ENCODE measurements at regions not wholly inside any gene's neighbourhood (a gene's known extent, or its start where the extent isn't known, plus 50 kb on each side); places are given as distances from the start of the nearest gene placed in this dataset.

DNA sequence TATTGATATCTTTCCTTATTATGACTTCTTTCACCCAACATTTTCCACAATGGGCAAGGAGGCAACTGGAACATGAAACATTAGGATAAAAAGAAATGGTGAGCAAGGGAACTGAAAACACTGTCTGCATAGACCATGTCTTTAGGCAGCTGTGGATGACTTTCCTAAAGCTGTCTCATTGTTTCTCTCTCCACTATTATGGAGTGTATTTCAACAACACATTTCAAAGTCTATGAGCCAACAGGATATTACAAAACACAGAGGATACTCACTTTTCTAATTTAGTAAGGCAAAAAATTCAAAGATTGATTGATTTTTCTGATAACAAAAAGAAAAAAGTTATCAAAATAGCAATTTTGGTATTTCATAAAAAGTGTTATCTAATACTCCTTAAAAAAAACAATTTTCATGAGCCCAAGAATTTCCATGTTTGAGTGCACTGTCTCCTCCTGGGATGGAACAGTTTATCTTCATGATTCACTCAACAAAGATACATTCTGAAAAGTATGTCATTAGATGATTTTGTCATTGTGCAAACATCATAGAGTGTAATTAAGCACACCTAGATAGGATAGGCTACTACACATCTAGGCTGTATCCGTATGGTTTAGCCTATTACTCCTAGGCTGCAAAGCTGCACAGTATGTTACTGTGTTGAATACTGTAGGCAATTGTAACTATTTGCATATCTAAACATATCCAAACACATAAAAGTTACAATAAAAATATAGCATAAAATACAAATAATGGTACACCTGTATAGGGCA is 1568.4 kb downstream of the SLITRK5 start:
- FAIRE-seq: no peak

DNA sequence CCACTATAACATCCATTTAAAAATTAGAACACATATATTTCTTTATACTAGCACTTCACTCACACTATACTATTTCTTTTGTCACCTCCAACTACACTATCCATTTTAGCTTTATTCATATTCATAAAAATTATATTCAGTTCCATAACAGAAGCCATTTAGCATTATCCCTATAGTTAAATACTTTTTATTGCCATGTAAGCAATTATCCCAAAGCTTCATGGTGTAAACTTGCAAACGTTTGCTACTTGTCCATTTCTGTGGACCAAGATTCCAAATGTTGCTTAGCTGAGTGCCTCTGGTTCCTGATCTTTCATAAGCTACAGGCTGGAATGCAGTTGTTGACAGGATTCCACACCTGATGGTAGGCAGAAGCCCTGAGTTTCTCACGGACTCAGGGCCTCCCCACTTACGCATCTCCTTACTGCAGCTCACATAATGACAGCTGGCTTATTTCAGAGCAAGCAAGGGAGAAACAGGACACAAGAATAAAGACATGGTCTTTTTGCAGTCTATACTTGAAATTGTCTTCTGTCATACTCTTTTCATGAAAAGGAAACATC is 1584.8 kb downstream of the SLITRK5 start:
- FAIRE-seq: no peak

DNA sequence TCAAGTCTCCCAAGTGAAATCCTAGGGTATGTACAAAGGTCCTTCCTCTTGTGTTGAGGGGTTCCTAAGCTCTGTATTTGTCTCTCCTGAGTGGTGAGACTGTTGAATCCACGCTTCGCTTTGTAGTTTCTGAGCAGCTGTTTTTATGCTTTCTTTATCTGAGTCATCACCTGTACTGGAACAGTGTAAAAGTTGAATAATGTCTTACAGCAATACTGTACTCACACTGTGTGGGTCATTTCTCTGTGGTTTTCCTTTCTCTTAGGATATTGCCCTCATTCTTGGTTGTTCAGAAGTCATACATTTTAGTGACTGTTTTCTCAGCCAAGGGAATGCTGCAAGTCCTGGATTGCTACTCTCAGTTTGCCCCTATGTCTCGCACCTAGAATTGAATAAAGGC is 1596.6 kb downstream of the SLITRK5 start:
- FAIRE-seq: no peak

DNA sequence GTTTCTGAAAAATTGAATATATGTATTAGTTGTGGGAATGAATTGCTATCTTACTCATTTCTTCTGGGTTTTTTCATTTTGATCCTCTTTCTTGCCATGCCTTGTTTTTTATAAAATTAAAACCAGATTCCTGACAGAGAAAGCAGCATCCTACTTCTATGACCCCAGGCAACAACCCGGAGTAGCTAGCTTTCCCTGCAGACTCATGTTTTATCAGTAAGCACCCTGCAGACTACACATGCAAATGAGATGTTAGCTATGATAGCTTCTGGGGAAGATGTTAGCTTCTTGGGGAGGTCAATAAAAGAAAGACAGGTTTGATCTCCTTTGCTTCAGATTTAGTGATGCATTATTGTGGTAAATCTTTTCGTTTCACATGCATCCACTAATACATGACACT is 1598.6 kb downstream of the SLITRK5 start:
- no peak for FAIRE-seq

DNA sequence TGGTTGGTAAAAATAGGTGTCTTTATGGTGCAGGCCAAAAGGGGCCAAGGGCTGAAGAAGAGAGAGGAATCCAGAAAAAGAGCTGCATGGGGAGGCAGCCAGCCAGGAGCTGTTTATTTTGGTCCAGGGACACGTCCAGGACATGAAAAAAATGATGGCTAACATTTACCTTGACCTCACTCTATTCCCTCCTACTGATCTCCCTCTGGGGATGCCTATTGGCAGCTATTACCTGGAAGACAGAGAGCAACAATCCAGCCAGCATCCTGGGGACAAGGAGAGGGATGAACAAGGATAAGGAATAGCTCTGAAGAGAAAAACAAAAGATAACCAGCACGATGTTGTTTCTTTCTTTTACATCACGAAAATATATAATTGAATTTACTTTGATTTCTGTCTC is 1599.6 kb downstream of the SLITRK5 start:
- FAIRE-seq: no peak

DNA sequence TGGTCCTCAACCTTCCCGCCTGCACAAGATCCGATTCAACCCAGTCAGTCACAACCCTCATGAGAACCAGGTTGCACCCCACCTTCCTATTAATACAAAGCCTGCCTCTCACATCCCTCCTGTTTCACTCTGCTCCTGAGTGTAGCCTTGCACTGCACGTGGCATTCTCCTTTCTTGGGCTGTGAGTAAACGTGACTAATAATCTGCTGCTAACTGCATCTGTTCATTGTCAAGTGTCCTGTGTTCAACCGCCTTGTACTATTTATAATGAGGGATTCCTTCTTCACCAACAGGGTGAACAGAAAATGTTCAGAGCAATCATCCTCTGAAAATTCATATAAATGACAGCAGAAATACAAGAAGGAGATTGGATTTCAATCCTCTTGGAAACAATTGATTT is 1608.2 kb downstream of the SLITRK5 start:
- FAIRE-seq: no peak

DNA sequence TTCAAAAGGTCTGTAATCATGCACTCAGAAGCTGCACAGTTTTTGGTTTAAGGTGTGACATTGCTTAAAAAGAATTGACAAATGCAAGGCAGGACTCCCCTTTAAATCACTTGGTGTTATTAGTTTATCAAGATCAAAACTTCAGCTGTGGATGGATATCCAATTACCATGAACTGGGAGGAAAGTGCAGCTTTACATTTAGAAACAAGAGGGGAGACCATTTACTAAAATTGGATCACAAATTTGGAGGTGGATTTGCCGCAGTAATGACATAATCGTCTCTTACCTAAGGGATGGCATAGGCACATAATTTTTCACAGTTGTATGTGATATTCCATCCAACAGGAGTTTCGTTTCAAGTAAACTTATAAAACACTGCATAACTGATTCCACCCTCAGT is 1610.2 kb downstream of the SLITRK5 start:
- no peak for FAIRE-seq

DNA sequence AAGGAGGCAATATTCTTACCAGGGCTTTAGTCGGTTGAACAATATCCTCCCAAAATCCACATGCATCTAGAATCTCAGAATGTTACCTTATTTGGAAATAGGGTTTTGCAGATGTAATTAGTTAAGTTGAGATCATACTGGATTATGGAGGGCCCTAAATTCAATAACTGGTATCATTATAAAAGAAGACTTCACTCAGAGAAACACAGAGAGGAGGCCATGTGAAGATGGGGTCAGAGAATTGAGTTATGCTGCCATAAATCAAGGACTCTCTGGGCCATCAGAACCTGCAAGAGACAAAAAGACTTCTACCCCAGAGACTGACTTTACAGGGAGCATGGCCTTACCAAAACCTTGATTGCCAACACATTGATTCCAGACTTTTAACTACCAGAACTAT is 1611.1 kb downstream of the SLITRK5 start:
- FAIRE-seq: no peak

DNA sequence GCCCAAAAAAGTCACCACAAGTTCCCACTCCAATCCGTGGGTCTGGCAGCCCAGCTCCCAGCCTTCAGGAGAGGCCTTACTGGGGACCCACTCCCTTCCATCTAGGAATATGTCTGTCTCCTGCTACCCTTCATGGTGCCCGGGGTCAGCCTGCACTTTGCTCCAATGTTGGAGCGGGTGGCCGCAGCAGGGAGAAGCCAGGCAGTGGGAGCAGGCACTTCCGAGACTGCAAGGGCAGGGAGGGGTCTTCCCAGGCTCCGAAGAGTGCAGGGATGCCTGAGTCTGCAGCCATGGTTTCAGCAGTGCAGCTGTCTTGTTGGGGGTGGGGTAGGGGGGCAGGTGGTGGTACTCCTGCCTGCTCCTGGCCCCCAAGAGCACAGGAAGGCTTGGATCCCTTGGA is 1616.2 kb downstream of the SLITRK5 start:
- no peak for FAIRE-seq

DNA sequence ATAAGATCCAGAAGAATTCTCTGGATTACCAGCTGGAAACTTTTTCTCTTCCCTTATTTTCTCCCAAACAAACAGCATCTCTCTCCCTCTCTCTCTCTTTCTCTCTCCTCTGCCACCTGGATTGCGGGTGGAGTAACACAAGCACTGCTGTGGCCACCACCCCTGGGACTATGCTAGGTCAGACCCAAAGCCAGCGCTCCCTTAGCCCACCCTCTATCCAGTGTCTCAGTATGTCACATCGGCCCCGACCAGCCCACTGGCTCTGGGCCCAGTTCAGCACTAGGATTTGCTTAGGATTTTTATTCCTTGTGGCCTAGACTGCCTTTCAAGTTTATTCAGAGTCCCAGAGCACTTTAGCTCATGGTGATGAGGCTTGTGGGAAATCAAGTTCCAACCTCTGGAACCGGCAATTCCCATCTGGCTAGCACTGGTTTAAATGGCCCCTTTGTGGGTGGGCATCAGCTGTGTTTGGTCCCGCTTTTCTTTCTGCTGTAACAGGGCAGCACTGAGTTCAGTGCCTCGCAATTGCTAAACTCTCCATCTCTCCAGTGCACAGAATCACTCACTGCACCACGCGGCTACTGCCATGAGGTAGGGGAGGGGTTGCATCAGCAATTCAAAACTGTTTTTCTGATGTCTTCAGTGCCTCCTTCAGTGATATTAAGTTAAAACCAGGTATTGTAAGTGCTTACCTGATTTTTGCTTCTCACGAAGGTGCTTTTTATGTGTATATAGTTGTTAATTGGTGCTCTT is 1623.1 kb downstream of the SLITRK5 start:
- no peak for FAIRE-seq

DNA sequence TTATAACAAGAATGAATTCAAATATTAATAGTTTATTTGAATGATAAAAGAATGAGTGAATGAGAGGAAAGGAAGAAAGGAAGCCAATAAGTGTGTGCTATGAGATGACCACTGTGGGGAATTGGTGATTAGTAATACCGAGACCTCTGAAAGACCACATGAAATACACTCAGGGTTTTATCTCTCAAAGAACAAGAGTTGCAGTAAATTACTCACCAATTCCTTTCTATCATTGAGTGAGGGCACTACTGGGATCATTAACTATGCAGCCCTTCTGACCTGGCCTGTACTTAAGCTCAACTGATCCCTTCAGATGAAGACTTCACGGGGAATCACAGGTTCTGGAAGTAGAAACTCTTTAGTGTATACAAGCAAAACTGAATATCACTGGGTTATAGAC is 1636.1 kb downstream of the SLITRK5 start:
- FAIRE-seq: no peak

DNA sequence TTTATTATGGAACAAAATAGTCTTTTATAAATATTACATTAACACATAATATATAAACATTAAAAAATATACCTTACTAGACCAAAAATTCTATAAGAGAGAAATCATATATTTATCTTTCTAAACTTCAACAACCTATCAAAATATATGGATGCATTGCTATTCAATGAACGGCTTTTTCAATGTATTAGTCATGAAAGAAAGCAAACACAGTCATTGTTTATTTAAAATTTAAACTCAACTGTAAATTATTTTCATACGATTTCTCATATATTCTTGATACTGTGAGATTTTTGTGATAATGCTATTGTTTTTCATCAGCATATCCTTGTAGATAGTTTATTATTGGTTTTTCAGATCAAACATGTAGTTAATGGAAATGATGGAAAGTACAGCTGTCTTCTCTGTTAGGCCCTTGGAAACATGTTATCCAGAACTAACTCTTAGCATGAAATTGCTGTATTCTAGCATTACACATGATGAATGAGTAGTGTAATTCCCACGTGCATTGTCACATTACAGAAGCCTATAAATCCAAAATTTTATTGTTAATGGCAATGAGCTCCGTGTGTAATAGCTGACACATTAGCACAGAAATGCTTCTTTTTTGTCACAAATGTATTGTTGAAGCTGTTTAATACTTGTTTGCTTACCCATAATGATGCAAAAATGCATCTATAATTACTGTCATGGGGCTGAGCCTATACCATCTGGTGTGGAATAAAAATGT is 1639.9 kb downstream of the SLITRK5 start:
- no peak for FAIRE-seq

DNA sequence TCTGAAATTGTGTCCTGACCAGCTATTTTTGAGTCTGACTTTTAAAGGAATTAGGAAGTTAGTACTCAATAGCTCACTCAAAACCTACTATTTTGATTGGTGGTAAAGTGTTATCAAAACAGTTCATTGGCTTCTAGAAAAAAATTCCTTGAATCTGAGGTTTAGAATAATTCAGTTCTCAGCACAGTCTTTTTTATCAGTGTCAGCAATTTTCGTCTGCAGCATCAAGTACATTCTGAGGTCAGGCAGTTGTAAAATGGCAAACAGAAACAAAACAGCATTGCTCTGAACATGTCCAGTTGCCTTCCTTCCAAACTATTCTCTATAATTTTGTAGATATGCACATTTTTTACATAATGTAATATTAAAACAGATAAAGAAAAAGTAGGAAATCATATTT is 1644.1 kb downstream of the SLITRK5 start:
- FAIRE-seq: no peak

DNA sequence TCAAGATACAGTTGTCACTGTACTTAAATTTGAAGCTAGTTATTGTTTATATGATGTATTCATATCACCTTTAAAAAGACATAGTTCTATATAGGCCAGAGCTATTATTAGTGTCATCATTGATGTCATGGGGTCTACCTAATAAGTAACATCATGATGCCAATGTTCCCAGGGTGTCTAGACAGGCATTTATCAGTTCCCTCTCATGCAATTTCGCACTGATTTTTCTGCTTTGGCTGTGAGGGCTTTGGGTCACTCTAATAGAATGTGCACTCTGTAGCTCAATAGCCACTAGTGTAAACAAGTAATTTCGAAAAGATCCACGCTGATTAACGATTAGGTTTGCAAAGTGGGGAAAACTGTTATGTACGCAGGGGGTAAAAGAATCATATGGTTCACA is 1651.3 kb downstream of the SLITRK5 start:
- no peak for FAIRE-seq

DNA sequence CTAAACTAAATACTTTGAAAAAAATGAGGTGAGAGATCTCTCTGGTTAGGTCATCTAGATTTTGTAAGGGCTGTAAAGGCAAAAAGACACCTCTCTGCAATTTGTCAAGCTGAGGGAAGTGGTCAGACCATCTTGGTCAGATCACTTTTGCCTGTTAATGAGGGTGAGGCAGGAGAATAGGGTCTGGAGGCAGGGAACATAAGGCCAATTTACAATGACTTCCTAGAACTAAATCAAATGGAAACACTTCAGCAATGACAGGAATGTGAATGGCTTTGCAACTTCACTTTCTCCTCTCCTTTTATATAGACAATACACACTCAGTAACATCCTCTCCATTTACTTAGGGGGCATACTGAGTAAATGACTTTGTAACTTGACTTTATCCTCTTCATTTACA is 1653.4 kb downstream of the SLITRK5 start:
- no peak for FAIRE-seq

DNA sequence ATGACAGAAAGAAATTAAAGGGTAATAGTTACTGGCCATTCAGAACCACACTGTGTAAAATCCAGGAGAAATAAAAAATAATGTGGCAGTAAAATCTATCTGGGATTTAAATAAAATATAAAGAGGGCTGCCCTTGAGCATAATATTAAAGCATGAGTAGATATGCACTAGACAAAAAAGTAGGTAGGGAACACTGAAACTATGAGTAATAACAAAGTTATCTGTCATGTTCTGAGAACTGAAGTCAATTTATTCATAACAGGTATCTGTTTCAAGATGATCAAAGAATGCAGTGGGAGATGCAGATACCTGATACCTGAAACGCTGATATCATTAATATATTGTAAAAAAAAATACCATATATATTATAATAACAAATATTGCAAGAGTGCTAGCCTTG is 1672.0 kb downstream of the SLITRK5 start:
- FAIRE-seq: no peak

DNA sequence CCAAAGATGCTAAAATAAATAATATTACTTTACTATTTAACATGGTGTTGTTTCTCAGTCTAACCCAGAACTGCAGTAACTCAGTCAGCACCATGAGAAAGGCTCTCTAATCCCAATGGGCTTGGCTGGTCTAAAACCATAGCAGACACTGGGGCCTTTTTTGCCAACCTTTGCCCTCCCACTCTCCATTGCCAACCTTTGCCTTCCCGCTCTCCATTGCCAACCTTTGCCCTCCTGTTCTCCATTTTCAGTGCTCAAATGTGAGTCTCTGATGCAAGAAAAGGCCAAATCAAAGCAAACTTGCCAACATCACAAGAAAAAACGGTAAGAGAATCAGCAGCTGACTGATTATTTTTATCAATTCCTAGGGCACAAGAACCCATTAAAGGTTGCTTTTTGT is 1681.2 kb downstream of the SLITRK5 start:
- FAIRE-seq: no peak

DNA sequence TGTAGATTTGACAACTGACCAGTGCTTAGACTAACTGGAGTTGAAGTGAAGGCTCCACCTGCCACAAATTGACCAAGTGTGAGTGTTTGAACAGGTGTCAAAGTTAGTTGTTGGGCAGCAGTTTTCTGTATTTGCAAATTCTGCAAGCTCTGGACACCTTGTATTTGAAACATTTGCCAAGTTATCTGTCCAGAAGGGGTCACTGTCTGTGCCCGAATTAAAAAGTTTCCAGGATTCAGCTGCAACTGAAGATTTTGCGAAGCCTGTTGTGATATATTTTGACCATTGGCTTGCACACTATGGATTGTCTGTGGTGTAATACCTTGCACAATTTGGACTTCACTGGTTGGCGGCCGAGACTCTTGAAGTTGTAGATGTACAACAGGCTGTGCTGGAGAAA is 1690.7 kb downstream of the SLITRK5 start:
- no peak for FAIRE-seq

DNA sequence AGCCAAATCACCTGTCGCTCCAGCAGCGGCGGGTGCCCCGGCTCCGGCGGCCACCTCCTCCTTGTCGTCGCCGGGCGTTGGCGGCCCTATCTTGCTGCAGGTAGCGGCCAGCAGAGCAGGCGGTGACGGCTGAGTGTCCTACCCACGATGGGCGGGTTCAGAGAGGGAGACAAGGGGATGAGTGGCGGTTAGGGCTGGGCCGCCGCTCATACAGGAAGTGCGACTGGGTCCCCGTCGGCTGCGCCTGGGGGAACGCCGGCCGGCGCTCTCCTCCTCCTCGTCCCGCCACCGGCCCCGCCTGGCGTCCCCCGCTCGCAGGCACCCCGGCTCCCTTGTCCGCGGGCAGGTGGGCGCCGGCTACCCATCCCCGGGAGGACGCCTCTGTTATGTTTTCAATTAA is 1692.0 kb downstream of the SLITRK5 start:
- no peak for FAIRE-seq

DNA sequence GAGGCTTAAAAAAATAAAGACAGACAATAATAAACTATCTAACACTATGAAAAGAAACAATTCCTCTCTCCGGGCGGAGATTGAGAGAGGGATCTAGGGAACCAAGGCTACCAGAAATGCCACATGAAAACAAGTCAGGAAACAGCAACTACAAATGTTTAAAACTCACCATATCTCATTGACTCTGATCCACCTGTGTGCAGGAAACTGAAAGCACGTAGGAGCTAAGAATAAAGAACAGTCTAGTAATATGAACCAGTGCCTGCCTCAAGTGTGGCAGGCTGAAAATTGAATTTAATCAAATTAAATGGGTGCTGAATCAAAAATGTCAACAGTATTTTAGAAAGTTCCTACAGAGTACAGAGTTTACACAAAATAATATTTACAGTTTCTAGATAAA is 1701.0 kb downstream of the SLITRK5 start:
- FAIRE-seq: no peak

DNA sequence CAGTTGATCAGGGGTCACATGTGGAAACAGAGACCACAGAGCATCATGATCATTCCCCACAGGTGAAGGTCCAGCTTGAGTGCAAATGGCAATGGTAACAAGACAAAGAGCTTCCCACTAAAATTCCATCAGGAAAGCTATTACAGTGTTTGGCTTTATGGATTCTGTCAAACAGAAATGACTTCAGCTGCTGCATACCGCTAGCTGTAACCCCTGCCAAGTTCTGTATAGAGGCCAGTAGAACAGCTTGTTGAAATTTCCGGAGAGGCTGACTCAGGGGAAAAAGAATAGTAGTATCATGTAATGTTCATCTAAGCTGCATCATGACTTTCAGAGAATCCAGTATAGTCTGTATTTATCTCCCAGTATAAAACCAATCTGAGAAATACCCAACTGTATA is 1704.7 kb downstream of the SLITRK5 start:
- no peak for FAIRE-seq

DNA sequence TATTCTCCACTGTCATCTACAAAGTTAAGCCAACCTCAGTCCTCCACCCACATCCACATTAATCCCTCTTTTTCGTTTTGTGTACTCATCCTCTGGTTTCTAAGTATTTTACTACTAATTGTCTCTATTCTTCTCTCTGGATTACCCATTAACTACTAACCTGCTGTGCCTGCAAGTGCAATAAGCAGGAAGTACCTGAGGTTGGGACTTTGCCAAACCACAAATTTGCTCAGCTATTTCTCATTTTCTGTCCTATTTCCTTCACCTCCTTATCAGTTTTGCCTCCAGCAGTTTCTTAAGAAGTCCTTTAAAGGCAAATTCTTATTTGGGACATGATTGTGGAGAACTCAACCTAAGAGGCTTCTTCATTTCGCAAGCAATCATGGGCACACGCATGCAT is 1708.9 kb downstream of the SLITRK5 start:
- no peak for FAIRE-seq

DNA sequence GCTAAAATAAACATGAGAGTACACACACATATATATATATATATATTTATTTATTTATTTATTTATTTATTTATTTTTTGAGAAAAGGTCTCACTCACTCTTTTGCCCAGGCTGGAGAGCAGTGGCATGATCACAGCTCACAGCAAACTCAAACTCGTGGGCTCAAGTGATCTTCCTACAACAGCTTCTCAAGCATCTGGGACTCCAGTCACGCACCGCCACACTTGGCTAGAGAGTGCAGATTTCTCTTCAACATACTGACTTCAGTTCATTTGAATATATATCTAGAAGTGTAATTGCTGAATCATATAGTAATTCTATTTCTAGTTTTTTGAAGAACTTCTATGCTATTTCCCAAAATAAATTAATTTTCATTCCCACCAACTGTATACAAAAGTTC is 1711.8 kb downstream of the SLITRK5 start:
- FAIRE-seq: no peak

DNA sequence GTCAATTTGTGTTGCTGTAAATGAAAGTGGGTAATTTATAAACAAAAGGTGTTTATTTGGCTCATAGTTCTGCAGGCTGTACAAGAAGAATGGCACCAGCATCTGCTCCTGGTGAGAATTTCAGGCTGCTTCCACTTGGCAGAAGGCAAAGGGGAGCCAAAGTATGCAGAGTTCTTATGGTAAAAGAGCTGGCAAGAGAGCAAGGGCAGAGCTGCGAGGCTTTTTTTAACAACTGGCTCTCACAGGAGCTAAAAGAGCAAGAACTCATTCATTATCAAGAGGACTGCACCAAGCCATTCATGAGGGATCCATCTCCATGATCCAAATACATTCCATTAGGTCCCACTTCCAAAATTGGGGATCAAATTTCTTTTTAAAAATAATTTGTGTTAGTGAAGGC is 1712.7 kb downstream of the SLITRK5 start:
- no peak for FAIRE-seq
